Effector memory CD8-positive, alpha-beta T cell (primary cell): ENCODE measurements at regions not wholly inside any gene's neighbourhood (a gene's known extent, or its start where the extent isn't known, plus 50 kb on each side); places are given as distances from the start of the nearest gene placed in this dataset.
"Not testable (repeated sequence)": the region's sequence is repeated elsewhere in the genome, so short reads cannot be mapped to it uniquely, and the experiment has no call there.

Source experiments
- ATAC-seq: fragments of 150-1000 bp; cut with Tn5 transposase; replicated peaks from 2 replicates; pipeline ENCODE4 v1.10.0; 2021; ENCODE audit warnings: mild to moderate bottlenecking, moderate library complexity
- DNase-seq, 3 experiments: peaks; one replicate each; pipeline ENCODE4 v3.0.0; 2021
- H3K27ac Mint-ChIP-seq, 2 donors: one replicate each; pipeline ENCODE4 v1.8.0; 2022; ENCODE audit warnings: mild to moderate bottlenecking in 2 of 2, mixed read lengths in 2 of 2, moderate library complexity in 2 of 2
- H3K27me3 Mint-ChIP-seq, 2 donors: one replicate each; pipeline ENCODE4 v1.8.0; 2022; ENCODE audit warnings: mixed read lengths in 2 of 2
- H3K36me3 Mint-ChIP-seq: one replicate; pipeline ENCODE4 v1.8.0; 2022; ENCODE audit warnings: mild to moderate bottlenecking, moderate library complexity, mixed read lengths; ENCODE audit not compliant: insufficient read depth
- H3K4me1 Mint-ChIP-seq, 2 donors: one replicate each; pipeline ENCODE4 v1.8.0; 2022; ENCODE audit warnings: low read depth in 2 of 2, mixed read lengths in 2 of 2
- H3K4me3 Mint-ChIP-seq, 2 donors: one replicate each; pipeline ENCODE4 v1.8.0; 2022; ENCODE audit warnings: mild to moderate bottlenecking in 2 of 2, mixed read lengths in 2 of 2, moderate library complexity in 2 of 2
- H3K9me3 Mint-ChIP-seq, 2 donors: one replicate each; pipeline ENCODE4 v1.8.0; 2022; ENCODE audit warnings: mixed read lengths in 2 of 2

- no peak for DNase-seq
- Mint-ChIP-seq H3K4me1 (peaks cover 0 to 12% of the 10 kb centered on the region in 2 donors), H3K27ac (no peak overlapping the region), H3K4me3 (no peak overlapping the region), H3K9me3 (no peaks in the 10 kb centered on the region), H3K27me3 (no peaks in the 10 kb centered on the region), H3K36me3 (no peaks in the 10 kb centered on the region)
- ATAC-seq = no peak
Measured at GRCh38 chr4:38382520-38382919, 281.5 kb upstream of the KLF3 start.

GRCh38 chr4:38383646-38384121 lies 280.3 kb upstream of the KLF3 start:
- no peak for ATAC-seq
- no peaks in the 10 kb centered on the region for H3K36me3 Mint-ChIP-seq
- no peaks in the 10 kb centered on the region for H3K27me3 Mint-ChIP-seq
- H3K4me3 Mint-ChIP-seq = no peak overlapping the region
- DNase-seq = no peak
- H3K4me1 Mint-ChIP-seq = peaks cover 0 to 6% of the 10 kb centered on the region in 2 donors
- H3K27ac Mint-ChIP-seq = no peak overlapping the region
- no peaks in the 10 kb centered on the region for H3K9me3 Mint-ChIP-seq

GRCh38 chr4:38385093-38386004 lies 278.6 kb upstream of the KLF3 start:
- no peak for ATAC-seq
- peaks cover 0 to 6% of the 10 kb centered on the region in 2 donors for H3K4me1 Mint-ChIP-seq
- DNase-seq = no peak
- no peaks in the 10 kb centered on the region for H3K36me3 Mint-ChIP-seq
- no peaks in the 10 kb centered on the region for H3K27me3 Mint-ChIP-seq
- H3K27ac Mint-ChIP-seq = peak overlapping the region in 1 of 2 donors; percentile 35
- H3K9me3 Mint-ChIP-seq = peaks cover 0 to 2% of the 10 kb centered on the region in 2 donors
- no peak overlapping the region for H3K4me3 Mint-ChIP-seq

GRCh38 chr4:38386005-38386551 lies 277.9 kb upstream of the KLF3 start:
- peak overlapping the region in 1 of 2 donors; percentile 35 for H3K27ac Mint-ChIP-seq
- no peak for DNase-seq

GRCh38 chr4:38386654-38387188 lies 277.3 kb upstream of the KLF3 start:
- Mint-ChIP-seq H3K27ac (peak overlapping the region in 1 of 2 donors; percentile 35), H3K4me3 (no peak overlapping the region), H3K9me3 (peaks cover 5 to 6% of the 10 kb centered on the region in 2 donors)

More at GRCh38 chr4:38386005-38386551, 277.9 kb upstream of the KLF3 start:
- Mint-ChIP-seq H3K27me3 (no peaks in the 10 kb centered on the region), H3K4me3 (no peak overlapping the region), H3K4me1 (peaks cover 0 to 6% of the 10 kb centered on the region in 2 donors), H3K36me3 (no peaks in the 10 kb centered on the region), H3K9me3 (peaks cover 0 to 2% of the 10 kb centered on the region in 2 donors)
- no peak for ATAC-seq

GRCh38 chr4:38387348-38387747 lies 276.7 kb upstream of the KLF3 start:
- peaks cover 0 to 6% of the 10 kb centered on the region in 2 donors for H3K4me1 Mint-ChIP-seq
- no peak for ATAC-seq
- H3K27ac Mint-ChIP-seq = no peak overlapping the region
- H3K27me3 Mint-ChIP-seq = no peaks in the 10 kb centered on the region
- no peaks in the 10 kb centered on the region for H3K36me3 Mint-ChIP-seq
- peaks cover 7 to 11% of the 10 kb centered on the region in 2 donors for H3K9me3 Mint-ChIP-seq
- no peak for DNase-seq
- H3K4me3 Mint-ChIP-seq = no peak overlapping the region

More at GRCh38 chr4:38386654-38387188, 277.3 kb upstream of the KLF3 start:
- Mint-ChIP-seq H3K4me1 (peaks cover 0 to 6% of the 10 kb centered on the region in 2 donors), H3K36me3 (no peaks in the 10 kb centered on the region), H3K27me3 (no peaks in the 10 kb centered on the region)
- DNase-seq (no peak), ATAC-seq (no peak)

GRCh38 chr4:38387819-38388218 lies 276.2 kb upstream of the KLF3 start:
- ATAC-seq = no peak
- H3K4me3 Mint-ChIP-seq = no peak overlapping the region
- H3K4me1 Mint-ChIP-seq = peaks cover 0 to 6% of the 10 kb centered on the region in 2 donors
- H3K27me3 Mint-ChIP-seq = no peaks in the 10 kb centered on the region
- no peaks in the 10 kb centered on the region for H3K36me3 Mint-ChIP-seq
- no peak for DNase-seq
- peaks cover 7 to 13% of the 10 kb centered on the region in 2 donors for H3K9me3 Mint-ChIP-seq
- H3K27ac Mint-ChIP-seq = no peak overlapping the region

- Mint-ChIP-seq H3K9me3 (peaks cover 7 to 13% of the 10 kb centered on the region in 2 donors), H3K27ac (peak overlapping the region in 1 of 2 donors; percentile 23)
- H3K27me3 Mint-ChIP-seq, H3K4me3 Mint-ChIP-seq, H3K36me3 Mint-ChIP-seq, DNase-seq, ATAC-seq, H3K4me1 Mint-ChIP-seq: not testable (repeated sequence)
Measured at GRCh38 chr4:38388907-38389306, 275.1 kb upstream of the KLF3 start.

GRCh38 chr4:38390969-38391545 lies 272.9 kb upstream of the KLF3 start:
- ATAC-seq (no peak), DNase-seq (no peak)
- H3K27me3 Mint-ChIP-seq = no peaks in the 10 kb centered on the region

GRCh38 chr4:38392223-38392855 lies 271.7 kb upstream of the KLF3 start:
- Mint-ChIP-seq H3K4me3 (no peak overlapping the region), H3K9me3 (peaks cover 7 to 13% of the 10 kb centered on the region in 2 donors), H3K36me3 (no peaks in the 10 kb centered on the region), H3K27me3 (no peaks in the 10 kb centered on the region), H3K4me1 (no peaks in the 10 kb centered on the region), H3K27ac (no peak overlapping the region)
- ATAC-seq (no peak), DNase-seq (no peak)

More at GRCh38 chr4:38390969-38391545, 272.9 kb upstream of the KLF3 start:
- Mint-ChIP-seq H3K27ac (no peak overlapping the region), H3K9me3 (peaks cover 7 to 13% of the 10 kb centered on the region in 2 donors), H3K4me3 (no peak overlapping the region), H3K4me1 (peaks cover 0 to 2% of the 10 kb centered on the region in 2 donors), H3K36me3 (no peaks in the 10 kb centered on the region)

GRCh38 chr4:38396091-38396490 lies 267.9 kb upstream of the KLF3 start:
- no peak overlapping the region for H3K27ac Mint-ChIP-seq
- peaks cover 8 to 13% of the 10 kb centered on the region in 2 donors for H3K9me3 Mint-ChIP-seq
- H3K27me3 Mint-ChIP-seq = no peaks in the 10 kb centered on the region
- no peak overlapping the region for H3K4me3 Mint-ChIP-seq
- no peak for DNase-seq
- H3K4me1 Mint-ChIP-seq = peaks cover 0 to 5% of the 10 kb centered on the region in 2 donors
- no peaks in the 10 kb centered on the region for H3K36me3 Mint-ChIP-seq
- no peak for ATAC-seq

GRCh38 chr4:38396845-38397547 lies 267.0 kb upstream of the KLF3 start:
- ATAC-seq (no peak), DNase-seq (no peak)
- Mint-ChIP-seq H3K36me3 (no peaks in the 10 kb centered on the region), H3K27me3 (no peaks in the 10 kb centered on the region), H3K9me3 (peaks cover 3 to 5% of the 10 kb centered on the region in 2 donors), H3K27ac (no peak overlapping the region), H3K4me1 (peaks cover 0 to 5% of the 10 kb centered on the region in 2 donors), H3K4me3 (no peak overlapping the region)
